ENCODE measurements at regions not wholly inside any gene's neighbourhood (a gene's known extent, or its start where the extent isn't known, plus 50 kb on each side); places are given as distances from the start of the nearest gene placed in this dataset.

DNA sequence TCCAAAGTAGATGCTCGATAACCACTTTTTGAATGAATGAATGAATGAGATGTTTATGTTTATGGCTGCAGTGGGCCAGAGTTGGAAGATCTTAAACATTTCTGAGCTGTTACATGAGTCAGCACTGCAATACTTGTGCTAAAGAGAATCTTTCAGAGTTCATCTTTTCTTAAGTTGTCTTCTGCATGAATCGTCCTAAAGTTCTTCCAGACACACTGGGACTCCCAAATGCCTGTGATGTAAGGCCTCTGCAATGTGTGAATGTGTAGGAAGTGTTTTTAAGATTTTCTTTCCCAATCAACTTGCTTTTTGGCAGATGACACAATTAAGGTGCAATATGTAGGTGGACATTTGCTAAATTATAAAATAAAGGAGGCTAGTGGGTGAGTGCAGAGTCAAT is 50.3 kb upstream of the TRIM9 start:
- DNase-seq (ENCODE audit: low spot score): no peak

DNA sequence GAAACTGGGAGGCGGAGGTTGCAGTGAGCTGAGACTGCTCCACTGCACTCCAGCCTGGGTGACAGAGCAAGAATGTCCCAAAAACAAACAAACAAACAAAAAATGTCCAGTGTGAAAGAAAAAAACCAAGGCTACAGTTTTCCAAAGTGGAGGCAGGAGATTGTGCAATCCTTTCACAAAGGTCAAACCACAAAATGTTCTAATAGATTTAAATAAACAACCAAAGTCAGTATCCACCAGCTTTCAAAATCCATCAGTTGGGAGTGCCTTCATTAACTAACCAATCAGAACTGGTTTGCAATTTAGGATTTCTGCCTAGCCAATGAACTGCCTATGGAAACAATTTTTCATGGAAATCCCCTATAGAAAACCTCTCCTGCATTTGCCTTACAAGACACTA is 52.3 kb upstream of the TRIM9 start:
- DNase-seq (ENCODE audit: low spot score): no peak

DNA sequence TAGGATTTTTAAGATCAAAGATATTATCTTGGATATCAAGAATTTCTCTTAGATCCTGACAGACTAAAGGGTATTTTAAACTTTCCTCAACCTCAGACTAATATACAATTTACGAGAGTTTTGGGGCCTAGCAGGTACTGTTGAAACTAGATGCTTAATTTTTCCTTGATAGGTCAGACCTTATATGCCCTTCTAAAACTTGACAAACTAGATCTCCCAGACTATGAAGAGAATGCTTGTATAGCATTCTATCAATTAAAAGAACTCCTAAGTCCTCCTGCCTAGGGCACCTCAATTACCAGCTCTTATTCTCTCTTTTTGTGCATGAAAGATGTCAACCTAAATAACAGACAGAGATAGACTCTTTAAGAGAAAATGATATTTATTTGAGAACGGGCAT is 60.4 kb upstream of the TRIM9 start:
- no peak for DNase-seq (ENCODE audit: low spot score)

DNA sequence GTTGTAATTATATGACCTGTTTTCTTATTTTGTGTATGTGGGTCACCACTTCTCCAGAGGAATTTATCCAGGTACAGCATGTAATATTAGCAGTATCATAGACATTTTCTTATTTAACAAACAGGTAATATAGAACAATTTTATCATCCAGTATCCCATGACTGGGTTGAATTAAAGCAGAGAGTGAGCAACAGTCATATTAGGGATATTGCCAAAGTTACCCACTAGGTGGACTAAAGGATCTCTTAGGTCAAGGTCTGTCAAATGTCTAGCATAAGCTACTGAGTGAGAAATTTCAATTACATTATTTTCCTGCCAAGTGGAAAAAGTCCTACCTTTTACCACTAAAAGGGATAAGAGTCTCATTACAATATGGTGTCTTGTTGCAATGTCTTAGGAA is 62.1 kb upstream of the TRIM9 start:
- peak; percentile 52 for DNase-seq (ENCODE audit: low spot score)

DNA sequence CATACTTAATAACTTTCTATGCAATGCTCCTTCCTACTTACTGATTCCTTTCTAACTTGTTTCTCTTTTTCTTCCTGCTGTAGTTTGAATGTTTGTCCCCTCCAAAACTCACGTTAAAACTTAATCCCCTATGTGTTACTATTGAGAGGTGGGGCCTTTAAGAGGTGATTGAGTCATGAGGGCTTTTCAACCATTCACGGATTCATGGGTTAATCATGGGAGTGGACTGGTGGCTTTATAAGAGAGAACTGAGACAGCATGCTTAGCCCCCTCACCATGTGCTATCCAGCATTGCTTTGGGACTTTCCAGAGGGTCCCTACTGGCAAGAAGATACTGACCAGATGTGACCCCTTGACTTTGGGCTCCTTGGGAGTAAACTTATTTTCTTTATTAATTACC is 66.0 kb upstream of the TRIM9 start:
- no peak for DNase-seq (ENCODE audit: low spot score)

DNA sequence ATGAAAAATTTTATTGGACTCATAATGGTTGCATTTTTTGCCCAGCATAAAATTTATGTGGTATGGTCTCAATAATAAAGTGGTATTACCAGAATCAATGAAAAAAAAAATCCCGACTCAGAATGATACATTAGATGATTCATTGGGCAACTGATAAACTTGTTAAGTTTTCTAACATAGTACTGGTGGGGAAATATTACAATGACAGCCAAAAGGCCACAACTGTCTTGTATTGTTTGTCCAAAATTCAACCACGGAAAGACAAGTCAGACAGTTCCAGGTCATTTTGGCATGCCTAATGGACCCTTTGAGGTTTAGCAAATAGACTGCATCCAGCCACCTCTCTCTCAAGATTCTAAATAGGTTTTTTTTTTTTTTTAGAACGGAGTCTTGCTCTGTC is 70.5 kb upstream of the TRIM9 start:
- DNase-seq (ENCODE audit: low spot score): no peak

DNA sequence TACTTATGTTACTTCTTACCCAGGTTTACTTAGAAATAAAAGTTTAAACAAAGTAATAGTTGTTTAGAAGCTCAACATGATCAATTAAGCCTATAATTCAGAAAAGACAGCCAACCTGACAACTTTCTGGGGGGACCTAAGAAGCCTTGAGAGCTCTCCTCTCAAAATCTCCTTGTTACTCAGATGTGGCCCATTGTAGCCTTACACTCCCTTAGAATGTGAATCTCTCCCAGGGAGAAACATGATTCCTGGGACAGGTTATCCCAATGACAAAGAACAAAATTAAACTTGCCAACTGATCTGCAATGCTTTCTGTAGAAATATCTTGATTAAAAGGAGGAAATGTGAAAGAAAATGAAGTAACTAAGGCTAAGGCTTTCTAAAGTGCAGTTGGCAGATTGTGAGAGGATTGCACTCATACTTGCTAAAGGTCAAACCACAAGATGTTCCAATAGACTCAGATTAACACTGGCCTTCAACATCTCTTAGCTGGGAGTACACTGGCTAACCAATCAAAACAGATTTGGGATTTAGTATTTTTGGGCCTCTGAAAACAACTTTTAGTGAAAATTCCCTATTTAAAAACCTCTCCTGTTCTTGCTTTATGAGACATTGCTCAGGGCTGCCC is 72.3 kb upstream of the TMX1 start:
- DNase-seq (ENCODE audit: low spot score): no peak

DNA sequence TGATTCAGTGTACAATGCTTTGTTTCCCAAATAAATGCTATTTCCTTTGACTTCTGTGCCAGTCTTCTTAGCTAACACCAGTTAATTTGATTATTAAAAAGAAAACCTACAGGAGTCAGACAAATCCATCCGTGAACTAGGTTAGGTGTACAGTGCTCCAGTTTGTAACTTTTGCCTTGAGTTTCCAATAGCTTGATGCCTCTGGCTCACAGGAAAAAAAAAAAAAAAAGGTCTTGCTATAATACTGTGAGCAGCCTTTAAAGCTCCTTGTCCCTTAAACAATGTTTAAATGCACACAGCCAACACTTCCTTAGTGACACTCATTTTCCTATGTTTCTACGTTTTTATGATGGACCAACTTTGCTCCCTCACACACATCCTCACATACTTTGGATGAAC is 71.8 kb upstream of the TMX1 start:
- no peak for DNase-seq (ENCODE audit: low spot score)

DNA sequence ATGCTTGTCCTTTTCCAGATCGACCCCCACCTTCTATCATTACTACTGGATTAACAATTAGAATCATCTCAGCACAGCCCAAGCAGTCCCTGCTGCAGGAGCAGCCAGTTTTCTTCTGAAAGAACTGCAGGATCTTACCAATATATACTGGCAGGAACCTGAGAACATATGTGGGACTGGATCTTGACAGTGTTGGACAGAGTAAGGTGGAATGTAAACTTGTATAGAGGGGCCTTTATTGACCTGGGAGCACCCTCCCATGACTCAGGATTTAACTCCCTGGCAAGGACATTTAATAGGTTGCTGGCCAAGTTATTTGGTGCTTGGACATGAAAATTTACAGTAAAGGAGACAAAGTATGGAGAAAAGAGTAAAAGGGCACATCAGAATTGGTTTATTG is 66.2 kb upstream of the TMX1 start:
- no peak for DNase-seq (ENCODE audit: low spot score)

DNA sequence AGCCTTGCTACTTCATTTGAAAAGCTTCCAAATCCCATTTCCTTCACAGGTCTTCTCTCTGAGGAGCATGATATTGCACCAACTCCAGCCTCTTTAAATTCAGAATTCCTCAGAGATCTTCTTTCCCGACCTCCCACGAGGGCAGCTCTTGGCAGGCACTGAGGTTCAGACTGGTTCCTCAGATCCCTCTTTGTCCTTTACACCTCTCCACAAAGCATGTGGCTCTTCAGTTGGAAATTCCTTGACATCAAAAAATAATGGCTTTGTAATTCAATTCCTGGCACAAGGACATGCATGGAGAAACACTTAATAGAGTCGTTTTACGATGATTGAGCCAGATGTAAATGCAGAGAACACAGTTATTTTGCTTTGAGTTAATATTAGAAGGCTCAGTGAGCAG is 63.2 kb upstream of the TMX1 start:
- DNase-seq (ENCODE audit: low spot score): no peak

DNA sequence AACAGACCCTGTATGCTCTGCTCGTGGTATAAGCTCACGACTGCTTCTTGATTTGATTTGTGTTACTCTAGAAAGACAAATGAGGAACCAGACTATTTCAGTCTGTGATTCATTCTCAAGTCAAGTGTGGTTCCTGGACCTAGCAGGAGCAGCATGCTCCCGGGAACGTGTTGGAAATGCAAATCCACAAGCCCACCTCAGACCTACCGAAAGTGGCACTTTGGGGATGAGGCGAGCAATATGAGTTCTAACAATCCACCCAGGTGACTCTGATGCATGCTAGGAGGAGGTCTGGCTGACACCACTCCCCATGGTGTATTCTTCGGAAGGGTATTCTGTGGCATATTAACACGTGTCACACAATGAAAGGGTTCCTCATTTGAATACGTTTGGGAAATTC is 59.5 kb upstream of the TMX1 start:
- DNase-seq (ENCODE audit: low spot score): no peak

DNA sequence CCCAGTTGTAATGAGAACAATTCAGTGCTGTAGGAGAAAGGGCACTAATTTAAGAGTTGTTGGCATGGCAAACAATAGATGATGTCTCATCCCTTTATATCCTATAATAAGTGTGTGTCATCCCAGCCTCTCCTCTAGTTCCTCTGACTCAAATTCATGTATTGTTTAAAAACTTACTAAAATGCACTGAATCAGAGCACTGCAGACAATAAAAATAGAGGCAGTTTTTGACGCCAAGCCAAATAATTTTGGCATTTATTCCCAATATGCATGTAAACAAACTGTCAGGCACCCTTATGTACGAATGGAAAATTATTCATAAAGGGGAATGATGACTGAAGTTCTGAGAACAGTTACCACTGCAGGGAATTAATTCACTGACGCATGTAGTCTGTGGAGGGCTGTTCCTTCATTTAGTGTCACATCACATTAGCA is 57.9 kb upstream of the TMX1 start:
- DNase-seq (ENCODE audit: low spot score): peak; percentile 96

DNA sequence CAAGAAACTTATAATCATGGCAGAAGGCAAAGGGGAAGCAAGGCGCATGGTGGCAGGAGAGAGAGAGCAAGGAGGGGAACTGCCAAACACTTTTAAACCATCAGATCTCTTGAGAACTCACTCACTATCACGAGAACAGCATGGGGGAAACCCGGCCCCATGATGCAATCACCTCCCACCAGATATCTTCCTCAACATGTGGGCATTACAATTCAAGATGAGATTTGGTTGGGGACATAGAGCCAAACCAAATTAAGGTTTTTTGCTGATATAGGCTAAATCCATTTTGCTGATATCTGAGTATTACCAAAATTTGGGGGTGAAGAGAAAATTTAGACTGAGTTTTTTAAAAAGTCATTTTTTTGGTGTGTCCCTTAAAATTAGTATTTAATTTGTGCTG is 54.9 kb upstream of the TMX1 start:
- no peak for DNase-seq (ENCODE audit: low spot score)

DNA sequence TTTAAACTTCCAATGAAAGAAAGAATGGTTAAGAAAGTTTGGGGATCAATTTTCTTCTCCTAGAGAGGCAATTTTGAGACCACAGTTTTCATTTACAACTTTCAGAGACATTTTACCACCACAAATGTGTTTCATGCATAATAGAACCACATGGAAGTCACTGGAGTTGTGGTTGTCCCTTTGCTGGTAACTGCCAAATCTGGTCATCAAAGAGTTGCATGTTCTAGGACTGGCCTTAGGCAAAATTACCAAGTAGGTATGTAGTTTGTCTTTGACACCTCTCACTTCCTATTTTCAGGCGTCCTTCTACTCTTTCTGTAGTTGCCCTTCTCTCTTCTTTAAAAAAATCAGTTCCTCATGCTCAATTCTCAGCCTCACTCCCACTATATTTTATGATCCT is 54.3 kb upstream of the TMX1 start:
- DNase-seq (ENCODE audit: low spot score): no peak

DNA sequence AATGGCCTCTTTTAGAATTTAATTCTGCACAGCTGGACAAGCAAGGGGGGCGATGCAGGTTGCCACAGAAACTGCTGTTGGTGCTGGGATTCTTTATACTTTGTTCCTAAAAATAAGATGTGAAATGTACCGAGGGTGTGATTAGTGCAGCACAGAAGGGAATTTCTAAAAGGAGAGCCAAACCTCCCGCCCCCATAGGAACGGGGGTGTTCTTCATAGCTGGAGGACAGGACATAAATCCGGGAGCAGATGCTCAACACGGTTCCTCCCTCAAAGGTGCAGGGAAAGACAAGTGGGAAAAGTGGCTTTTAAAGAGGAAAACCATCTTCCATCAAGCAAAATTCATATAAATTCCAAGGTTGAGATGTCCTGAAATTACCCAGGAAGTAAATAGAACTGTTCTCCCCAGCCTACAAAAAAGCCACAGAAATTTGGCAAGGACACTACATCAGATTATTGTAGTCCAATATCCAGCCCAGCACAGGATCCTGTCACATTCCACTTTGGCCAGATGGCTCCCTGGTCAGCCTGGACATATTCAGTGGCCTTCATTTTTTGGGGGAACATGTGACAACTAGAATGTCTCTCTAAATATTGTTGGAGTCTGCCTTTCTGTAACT is 51.4 kb upstream of the TMX1 start:
- DNase-seq (ENCODE audit: low spot score): no peak

DNA sequence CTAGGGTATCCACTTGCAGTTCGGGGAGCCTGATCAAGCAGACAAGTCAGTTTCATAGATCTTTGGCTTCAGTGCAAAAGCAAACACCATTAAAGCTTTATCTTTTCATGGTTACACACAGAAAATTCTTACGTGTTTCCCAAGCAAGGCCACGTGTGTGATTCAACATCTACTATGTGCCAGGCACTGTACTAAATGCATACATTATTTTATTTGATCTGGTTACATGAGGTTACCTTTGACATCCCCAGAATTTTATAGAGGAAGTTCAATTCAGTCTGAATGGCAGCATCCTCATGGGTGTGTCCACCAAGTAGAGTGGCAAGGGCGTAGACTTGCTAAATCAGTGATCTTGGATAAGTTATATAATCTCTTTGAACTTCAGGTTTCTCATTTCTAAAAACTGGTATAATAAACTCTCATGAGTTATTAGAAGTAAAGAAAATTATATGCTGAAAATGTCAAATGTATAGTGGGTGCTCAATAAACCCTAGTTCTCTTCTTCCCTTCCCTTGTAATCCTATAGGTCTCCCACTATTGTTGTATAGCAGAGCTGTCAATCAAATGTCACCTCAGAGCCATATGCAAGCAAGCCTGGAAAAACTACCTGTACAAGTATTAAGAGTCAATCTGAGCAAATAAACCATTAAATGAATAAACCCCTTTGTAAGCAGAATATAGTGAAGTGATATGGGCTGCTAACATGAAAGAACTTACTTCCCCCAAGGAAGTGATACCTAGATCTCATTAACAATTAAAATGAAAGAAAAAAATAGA is 50.3 kb upstream of the TMX1 start:
- DNase-seq (ENCODE audit: low spot score): no peak

Data from kidney capillary endothelial cell (primary cell).